ENCODE measurements at regions not wholly inside any gene's neighbourhood (a gene's known extent, or its start where the extent isn't known, plus 50 kb on each side); places are given as distances from the start of the nearest gene placed in this dataset.

DNA sequence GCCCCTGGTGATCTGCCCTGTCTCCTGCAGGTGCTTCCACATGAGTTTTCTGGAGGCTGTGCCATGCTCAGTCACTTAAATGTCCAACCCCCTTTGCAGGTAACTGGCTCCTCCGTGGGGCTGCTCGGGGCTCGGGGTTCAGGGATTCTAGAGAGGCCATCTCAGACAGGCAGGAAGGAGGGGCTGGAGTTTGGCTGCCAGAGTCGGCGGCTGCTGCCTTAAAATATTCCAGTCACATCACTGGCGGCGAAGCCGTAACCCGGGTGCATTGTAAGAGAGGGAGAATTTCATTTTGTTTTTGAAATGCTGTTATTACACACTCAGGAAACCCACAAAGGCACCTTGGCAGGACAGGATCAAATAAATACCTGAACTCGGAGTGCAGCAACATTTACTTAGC, 212.9 kb upstream of the PMEPA1 start:
- TF ChIP-seq, protein P1, sequence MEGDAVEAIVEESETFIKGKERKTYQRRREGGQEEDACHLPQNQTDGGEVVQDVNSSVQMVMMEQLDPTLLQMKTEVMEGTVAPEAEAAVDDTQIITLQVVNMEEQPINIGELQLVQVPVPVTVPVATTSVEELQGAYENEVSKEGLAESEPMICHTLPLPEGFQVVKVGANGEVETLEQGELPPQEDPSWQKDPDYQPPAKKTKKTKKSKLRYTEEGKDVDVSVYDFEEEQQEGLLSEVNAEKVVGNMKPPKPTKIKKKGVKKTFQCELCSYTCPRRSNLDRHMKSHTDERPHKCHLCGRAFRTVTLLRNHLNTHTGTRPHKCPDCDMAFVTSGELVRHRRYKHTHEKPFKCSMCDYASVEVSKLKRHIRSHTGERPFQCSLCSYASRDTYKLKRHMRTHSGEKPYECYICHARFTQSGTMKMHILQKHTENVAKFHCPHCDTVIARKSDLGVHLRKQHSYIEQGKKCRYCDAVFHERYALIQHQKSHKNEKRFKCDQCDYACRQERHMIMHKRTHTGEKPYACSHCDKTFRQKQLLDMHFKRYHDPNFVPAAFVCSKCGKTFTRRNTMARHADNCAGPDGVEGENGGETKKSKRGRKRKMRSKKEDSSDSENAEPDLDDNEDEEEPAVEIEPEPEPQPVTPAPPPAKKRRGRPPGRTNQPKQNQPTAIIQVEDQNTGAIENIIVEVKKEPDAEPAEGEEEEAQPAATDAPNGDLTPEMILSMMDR (conservative IDR thresholded peaks at IDR 0.05; ENCODE audit: low read depth in 2 of 2), result no peak
- no peak for TF ChIP-seq NANOG (IDR thresholded peaks at IDR 0.05; ENCODE audit: borderline replicate concordance)
- TF ChIP-seq, protein P2, sequence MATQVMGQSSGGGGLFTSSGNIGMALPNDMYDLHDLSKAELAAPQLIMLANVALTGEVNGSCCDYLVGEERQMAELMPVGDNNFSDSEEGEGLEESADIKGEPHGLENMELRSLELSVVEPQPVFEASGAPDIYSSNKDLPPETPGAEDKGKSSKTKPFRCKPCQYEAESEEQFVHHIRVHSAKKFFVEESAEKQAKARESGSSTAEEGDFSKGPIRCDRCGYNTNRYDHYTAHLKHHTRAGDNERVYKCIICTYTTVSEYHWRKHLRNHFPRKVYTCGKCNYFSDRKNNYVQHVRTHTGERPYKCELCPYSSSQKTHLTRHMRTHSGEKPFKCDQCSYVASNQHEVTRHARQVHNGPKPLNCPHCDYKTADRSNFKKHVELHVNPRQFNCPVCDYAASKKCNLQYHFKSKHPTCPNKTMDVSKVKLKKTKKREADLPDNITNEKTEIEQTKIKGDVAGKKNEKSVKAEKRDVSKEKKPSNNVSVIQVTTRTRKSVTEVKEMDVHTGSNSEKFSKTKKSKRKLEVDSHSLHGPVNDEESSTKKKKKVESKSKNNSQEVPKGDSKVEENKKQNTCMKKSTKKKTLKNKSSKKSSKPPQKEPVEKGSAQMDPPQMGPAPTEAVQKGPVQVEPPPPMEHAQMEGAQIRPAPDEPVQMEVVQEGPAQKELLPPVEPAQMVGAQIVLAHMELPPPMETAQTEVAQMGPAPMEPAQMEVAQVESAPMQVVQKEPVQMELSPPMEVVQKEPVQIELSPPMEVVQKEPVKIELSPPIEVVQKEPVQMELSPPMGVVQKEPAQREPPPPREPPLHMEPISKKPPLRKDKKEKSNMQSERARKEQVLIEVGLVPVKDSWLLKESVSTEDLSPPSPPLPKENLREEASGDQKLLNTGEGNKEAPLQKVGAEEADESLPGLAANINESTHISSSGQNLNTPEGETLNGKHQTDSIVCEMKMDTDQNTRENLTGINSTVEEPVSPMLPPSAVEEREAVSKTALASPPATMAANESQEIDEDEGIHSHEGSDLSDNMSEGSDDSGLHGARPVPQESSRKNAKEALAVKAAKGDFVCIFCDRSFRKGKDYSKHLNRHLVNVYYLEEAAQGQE (IDR thresholded peaks at IDR 0.05; ENCODE audit: unreplicated experiment), result no peak
- TF ChIP-seq POLR2AphosphoS5 (IDR thresholded peaks at IDR 0.05; ENCODE audit: low read depth), result no peak
